Endothelial cell of umbilical vein (primary cell): ENCODE measurements at regions not wholly inside any gene's neighbourhood (a gene's known extent, or its start where the extent isn't known, plus 50 kb on each side); places are given as distances from the start of the nearest gene placed in this dataset.

Experiments used
- BruUV-seq: library from RNA; stranded (reverse); fragments of 400-500 nt; replicated peaks from 2 replicates; lab custom pipeline; 2021; lab: Mats Ljungman, UMichigan
- CTCF ChIA-PET: fragments of 300-600, 350-600 bp; sonication (Branson Sonifier 250); formaldehyde crosslinking; loops from one replicate; lab custom pipeline; 2021; ENCODE audit warnings: antibody characterized with exemption, inconsistent platforms; lab: Charles Lee
- POLR2A ChIA-PET: fragments of 300-600, 350-600 bp; sonication (Branson Sonifier 250); formaldehyde crosslinking; loops from one replicate; lab custom pipeline; 2021; ENCODE audit warnings: antibody characterized with exemption, inconsistent platforms; lab: Charles Lee
- DNase-seq: peaks from one replicate; pipeline ENCODE4 v3.0.0-alpha.2; 2011; ENCODE audit warnings: low read depth, low spot score
- FAIRE-seq: peaks from 2 replicates; lab custom pipeline; 2011; peaks lifted over from hg19 to GRCh38; lab: Jason Lieb, UNC
- H2AFZ ChIP-seq: 2 replicates; pipeline ENCODE4 v1.6.0; 2012; ENCODE audit warnings: low read depth, low read length, control low read depth, inconsistent platforms
- H3K27ac ChIP-seq: 2 replicates; pipeline ENCODE4 v1.5.1; 2011; ENCODE audit warnings: low read depth, mild to moderate bottlenecking, control low read depth, low read length, moderate library complexity; ENCODE audit not compliant: insufficient read depth
- H3K27me3 ChIP-seq, 2 experiments: 2 replicates each; pipeline versions ENCODE4 v1.6.0 to v1.6.1; 2011; ENCODE audit warnings: low read length in 2 of 2, mixed read lengths in 1 of 2; ENCODE audit not compliant: control insufficient read depth in 2 of 2, insufficient read depth in 2 of 2
- H3K36me3 ChIP-seq, 2 experiments: 2 replicates in 1 of 2; 3 replicates in 1 of 2; pipeline ENCODE4 v1.5.1; 2011; ENCODE audit warnings: low read length in 2 of 2, mild to moderate bottlenecking in 1 of 2, moderate library complexity in 1 of 2; ENCODE audit not compliant: control insufficient read depth in 2 of 2, insufficient read depth in 2 of 2; ENCODE audit errors: extremely low read depth in 1 of 2
- H3K4me1 ChIP-seq: 3 replicates; pipeline ENCODE4 v1.5.1; 2011; ENCODE audit warnings: mild to moderate bottlenecking, low read length; ENCODE audit not compliant: control insufficient read depth, insufficient read depth; ENCODE audit errors: extremely low read depth
- H3K4me2 ChIP-seq: 2 replicates; pipeline ENCODE4 v1.6.1; 2011; ENCODE audit warnings: low read length, control low read depth, mixed read lengths; ENCODE audit not compliant: insufficient read depth
- H3K4me3 ChIP-seq, 3 experiments: fragments of 200-600 bp in 1 of 3; sonication (generic), shearing (Covaris generic) in 1 of 3; replicated peaks in 1 of 3; 2 replicates each; pipeline ENCODE4 v1.5.1; 2011 to 2016; ENCODE audit warnings: control low read depth in 3 of 3, low read length in 3 of 3, mild to moderate bottlenecking in 2 of 3, inconsistent platforms in 1 of 3, low read depth in 1 of 3, moderate library complexity in 1 of 3; ENCODE audit not compliant: insufficient read depth in 1 of 3
- H3K79me2 ChIP-seq: 2 replicates; pipeline ENCODE4 v1.6.0; 2012; ENCODE audit warnings: low read length, inconsistent platforms; ENCODE audit not compliant: control insufficient read depth, insufficient read depth
- H3K9ac ChIP-seq: replicated peaks from 2 replicates; pipeline ENCODE3; 2011; ENCODE audit warnings: low read length, control low read depth; ENCODE audit not compliant: insufficient read depth; ENCODE audit errors: extremely low read depth
- H3K9me1 ChIP-seq: replicated peaks from 3 replicates; pipeline ENCODE4 v1.6.0; 2011; ENCODE audit warnings: mild to moderate bottlenecking, low read length; ENCODE audit not compliant: control insufficient read depth, insufficient read depth; ENCODE audit errors: extremely low read depth
- H3K9me3 ChIP-seq: replicated peaks from 2 replicates; pipeline ENCODE4 v1.5.1; 2012; ENCODE audit warnings: low read length, inconsistent platforms; ENCODE audit not compliant: control insufficient read depth, insufficient read depth
- H4K20me1 ChIP-seq: replicated peaks from 2 replicates; pipeline ENCODE3; 2011; ENCODE audit warnings: mild to moderate bottlenecking, low read length; ENCODE audit not compliant: control insufficient read depth, insufficient read depth; ENCODE audit errors: extremely low read depth
- CTCF ChIP-seq, 2 donors: IDR thresholded peaks; 1 replicate in 1 of 2; 2 replicates in 1 of 2; pipeline ENCODE4 v1.5.1; 2011; ENCODE audit warnings: low read length in 2 of 2, mild to moderate bottlenecking in 2 of 2, moderate library complexity in 2 of 2, control low read depth in 1 of 2, inconsistent platforms in 1 of 2, low read depth in 1 of 2; ENCODE audit not compliant: insufficient read depth in 1 of 2; ENCODE audit errors: extremely low read depth in 1 of 2
- EZH2 ChIP-seq: IDR thresholded peaks from 2 replicates; pipeline ENCODE4 v1.6.1; 2012; ENCODE audit warnings: borderline replicate concordance, low read depth, mild to moderate bottlenecking, moderate library complexity, low read length, inconsistent platforms; ENCODE audit not compliant: severe bottlenecking
- FOS ChIP-seq: IDR thresholded peaks from 2 replicates; pipeline ENCODE4 v1.6.1; 2011; ENCODE audit warnings: mild to moderate bottlenecking, low read length, moderate library complexity, borderline replicate concordance; ENCODE audit not compliant: insufficient read depth
- GATA2 ChIP-seq: IDR thresholded peaks from 2 replicates; pipeline ENCODE4 v1.7.0; 2011; ENCODE audit warnings: low read depth, mild to moderate bottlenecking, moderate library complexity, mixed read lengths, low read length; ENCODE audit not compliant: insufficient read length, insufficient read depth
- JUN ChIP-seq: IDR thresholded peaks from 2 replicates; pipeline ENCODE4 v1.6.1; 2011; ENCODE audit warnings: borderline replicate concordance, low read depth; ENCODE audit not compliant: insufficient read length, insufficient read depth
- MYC ChIP-seq: IDR thresholded peaks from one replicate; pipeline ENCODE4 v1.6.1; 2011; ENCODE audit warnings: mild to moderate bottlenecking, low read depth, low read length
- POLR2A ChIP-seq: IDR thresholded peaks from 2 replicates; pipeline ENCODE4 v1.6.1; 2012; ENCODE audit warnings: low read depth, mild to moderate bottlenecking, control low read depth, low read length
- POLR2AphosphoS5 ChIP-seq: IDR thresholded peaks from 2 replicates; pipeline ENCODE4 v1.6.1; 2012; ENCODE audit warnings: low read depth, mild to moderate bottlenecking, control low read depth, low read length, moderate library complexity; ENCODE audit not compliant: insufficient read depth
- dilution Hi-C: fragments of 300-500 bp; cut with MboI; formaldehyde crosslinking; loops from one replicate; pipeline ENCODE4 v1.15.0; 2019; ENCODE audit warnings: low sequenced_read_pairs; ENCODE audit not compliant: extremely low pct_ligation_motif_present
- intact Hi-C: fragments of 100-400 bp; cut with micrococcal nuclease; formaldehyde crosslinking; loops from one replicate; pipeline ENCODE4 v1.10.0; 2022
- TF ChIP-seq, protein P1 (sequence below): IDR thresholded peaks from 2 replicates; pipeline ENCODE4 v1.6.1; 2011; ENCODE audit not compliant: insufficient read depth, insufficient read length

DNA sequence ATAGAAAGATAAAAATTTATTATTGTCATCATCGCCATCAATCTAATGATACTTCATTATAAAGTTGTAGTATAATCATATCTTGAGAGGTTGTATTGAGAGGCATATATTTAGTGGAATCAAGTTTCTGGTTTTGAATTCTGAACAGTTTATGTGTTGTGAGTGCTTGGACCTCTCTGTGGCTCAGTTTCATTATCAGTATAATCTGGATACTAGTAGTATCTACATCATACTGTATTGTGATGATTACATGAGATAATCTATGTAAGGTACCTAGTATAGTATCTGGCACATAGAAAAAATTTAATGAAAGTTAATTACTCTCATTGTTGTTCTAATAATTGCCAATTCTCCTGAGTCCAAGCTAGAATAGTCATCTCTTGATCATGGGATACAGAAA, 161.2 kb upstream of the UBQLN2 start:
- H3K4me1 ChIP-seq: no peaks in the 10 kb centered on the region
- H3K27me3 ChIP-seq: no peaks in the 10 kb centered on the region
- H3K27ac ChIP-seq: no peak overlapping the region
- no peak overlapping the region for H3K4me3 ChIP-seq
- no peak overlapping the region for H3K9ac ChIP-seq
- no peaks in the 10 kb centered on the region for H4K20me1 ChIP-seq
- no peak overlapping the region for H3K4me2 ChIP-seq
- H3K9me1 ChIP-seq: no peaks in the 10 kb centered on the region
- ChIA-PET CTCF (no interaction called here), POLR2A (no interaction called here)
- DNase-seq: no peak
- FAIRE-seq: no peak
- intact Hi-C loops (no loop called here), dilution Hi-C loops (no loop called here)
- no peaks in the 10 kb centered on the region for H3K36me3 ChIP-seq
- BruUV-seq: no TSS peak
- TF ChIP-seq, protein P1, sequence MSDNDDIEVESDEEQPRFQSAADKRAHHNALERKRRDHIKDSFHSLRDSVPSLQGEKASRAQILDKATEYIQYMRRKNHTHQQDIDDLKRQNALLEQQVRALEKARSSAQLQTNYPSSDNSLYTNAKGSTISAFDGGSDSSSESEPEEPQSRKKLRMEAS: no peak
- TF ChIP-seq POLR2AphosphoS5: no peak
- no peak for TF ChIP-seq MYC
- TF ChIP-seq CTCF (IDR thresholded peaks at IDR 0.05; ENCODE audit: extremely low read depth in 1 of 2, insufficient read depth in 1 of 2, low read depth in 1 of 2, low read length in 2 of 2): no peak
- TF ChIP-seq GATA2: no peak
- no peak for TF ChIP-seq FOS
- TF ChIP-seq JUN: no peak
- no peak for TF ChIP-seq EZH2
- TF ChIP-seq POLR2A: no peak
- no peaks in the 10 kb centered on the region for H3K79me2 ChIP-seq
- no peak overlapping the region for H2AFZ ChIP-seq
- H3K9me3 ChIP-seq: no peaks in the 10 kb centered on the region
